Tibial nerve (tissue), 4 donors: ENCODE measurements at regions not wholly inside any gene's neighbourhood (a gene's known extent, or its start where the extent isn't known, plus 50 kb on each side); places are given as distances from the start of the nearest gene placed in this dataset.

Experiments
- DNase-seq, 2 donors: peaks; one replicate each; pipeline ENCODE4 v3.0.0-alpha.2; 2019; ENCODE audit warnings: low spot score in 2 of 2
- H3K27ac ChIP-seq, 4 donors: fragments of 200-600 bp; sonication (generic) in 3 of 4; one replicate each; pipeline ENCODE4 v1.5.1; 2017 to 2019; ENCODE audit warnings: mild to moderate bottlenecking in 1 of 4
- H3K27me3 ChIP-seq, 2 donors: fragments of 200-600 bp; sonication (generic) in 1 of 2; one replicate each; pipeline versions ENCODE4 v1.5.1 to v1.6.0; 2017 to 2019
- H3K36me3 ChIP-seq, 3 donors: fragments of 200-600 bp; sonication (generic); one replicate each; pipeline ENCODE4 v1.5.1; 2018 to 2019
- H3K4me1 ChIP-seq, 4 donors: fragments of 200-600 bp; sonication (generic) in 3 of 4; one replicate each; pipeline ENCODE4 v1.5.1; 2017 to 2019
- H3K4me3 ChIP-seq, 4 donors: fragments of 200-600 bp; sonication (generic) in 3 of 4; one replicate each; pipeline ENCODE4 v1.5.1; 2017 to 2019; ENCODE audit warnings: mild to moderate bottlenecking in 1 of 4, moderate library complexity in 1 of 4
- H3K9me3 ChIP-seq, 4 donors: fragments of 200-600 bp; sonication (generic) in 3 of 4; one replicate each; pipeline ENCODE4 v1.5.1; 2017 to 2019
- CTCF ChIP-seq, 5 experiments: fragments of 200-600 bp in 3 of 5; fragments of 450-650 bp in 2 of 5; sonication (generic) in 3 of 5; IDR thresholded peaks; one replicate each; pipeline ENCODE4 v1.5.1; 2016 to 2019; ENCODE audit warnings: antibody characterized with exemption in 5 of 5, mild to moderate bottlenecking in 3 of 5, moderate library complexity in 2 of 5
- EP300 ChIP-seq, 2 donors: sonication (generic); formaldehyde crosslinking; IDR thresholded peaks; one replicate each; pipeline ENCODE4 v1.6.1; 2017; ENCODE audit warnings: antibody characterized with exemption in 2 of 2, mild to moderate bottlenecking in 1 of 2
- POLR2A ChIP-seq, 2 donors: fragments of 450-650 bp; IDR thresholded peaks; one replicate each; pipeline ENCODE4 v1.6.1; 2017; ENCODE audit warnings: antibody characterized with exemption in 2 of 2, mild to moderate bottlenecking in 2 of 2, moderate library complexity in 2 of 2
- WGBS, 2 donors: methylation state at CpG; one replicate each; pipeline ENCODE4 v1.1.5; 2018; 5-methylcytosine and 5-hydroxymethylcytosine counted together

- WGBS, 2 donors = 55 to 65% methylated on average over 19 of the region's 19 CpGs
- Histone ChIP-seq H3K4me1 (no peaks in the 10 kb centered on the region), H3K36me3 (no peaks in the 10 kb centered on the region), H3K27ac (no peak overlapping the region), H3K9me3 (no peaks in the 10 kb centered on the region), H3K4me3 (no peak overlapping the region), H3K27me3 (no peaks in the 10 kb centered on the region)
- TF ChIP-seq EP300 (IDR thresholded peaks at IDR 0.05) (no peak), CTCF (IDR thresholded peaks at IDR 0.05) (no peak), POLR2A (IDR thresholded peaks at IDR 0.05) (no peak)
- DNase-seq = no peak
Measured at GRCh38 chr2:2707206-2707991, 376.3 kb upstream of the MYT1L start.

- TF ChIP-seq EP300 (IDR thresholded peaks at IDR 0.05) (no peak), POLR2A (IDR thresholded peaks at IDR 0.05) (no peak), CTCF (IDR thresholded peaks at IDR 0.05) (no peak)
- WGBS, 2 donors = 63 to 64% methylated on average over 10 of the region's 10 CpGs
- no peak for DNase-seq
Measured at GRCh38 chr2:2706306-2706705, 375.2 kb upstream of the MYT1L start.

GRCh38 chr2:2705871-2706270 lies 374.8 kb upstream of the MYT1L start:
- DNase-seq = no peak
- no peak for TF ChIP-seq EP300 (IDR thresholded peaks at IDR 0.05)
- TF ChIP-seq POLR2A (IDR thresholded peaks at IDR 0.05) = no peak
- no peak for TF ChIP-seq CTCF (IDR thresholded peaks at IDR 0.05)
- 87 to 91% methylated on average over 10 of the region's 10 CpGs for WGBS, 2 donors
- no peaks in the 10 kb centered on the region for H3K9me3 ChIP-seq
- H3K36me3 ChIP-seq = no peaks in the 10 kb centered on the region
- H3K4me1 ChIP-seq = no peaks in the 10 kb centered on the region
- H3K27me3 ChIP-seq = no peaks in the 10 kb centered on the region
- H3K27ac ChIP-seq = no peak overlapping the region
- H3K4me3 ChIP-seq = no peak overlapping the region

More at GRCh38 chr2:2706306-2706705, 375.2 kb upstream of the MYT1L start:
- H3K36me3 ChIP-seq = no peaks in the 10 kb centered on the region
- H3K4me3 ChIP-seq = no peak overlapping the region
- no peak overlapping the region for H3K27ac ChIP-seq
- H3K9me3 ChIP-seq = no peaks in the 10 kb centered on the region
- H3K27me3 ChIP-seq = no peaks in the 10 kb centered on the region
- H3K4me1 ChIP-seq = no peaks in the 10 kb centered on the region

- no peak overlapping the region for H3K27ac ChIP-seq
- no peaks in the 10 kb centered on the region for H3K9me3 ChIP-seq
- H3K27me3 ChIP-seq = no peaks in the 10 kb centered on the region
- no peaks in the 10 kb centered on the region for H3K36me3 ChIP-seq
- TF ChIP-seq CTCF (IDR thresholded peaks at IDR 0.05) = no peak
- DNase-seq = no peak
- 54 to 59% methylated on average over 13 of the region's 13 CpGs for WGBS, 2 donors
- no peak overlapping the region for H3K4me3 ChIP-seq
- H3K4me1 ChIP-seq = no peaks in the 10 kb centered on the region
Measured at GRCh38 chr2:2704428-2705090, 373.5 kb upstream of the MYT1L start.

GRCh38 chr2:2703762-2704427 lies 372.8 kb upstream of the MYT1L start:
- TF ChIP-seq POLR2A (IDR thresholded peaks at IDR 0.05) = no peak
- TF ChIP-seq EP300 (IDR thresholded peaks at IDR 0.05) = no peak
- TF ChIP-seq CTCF (IDR thresholded peaks at IDR 0.05) = no peak
- Histone ChIP-seq H3K27me3 (no peaks in the 10 kb centered on the region), H3K4me1 (no peaks in the 10 kb centered on the region), H3K4me3 (no peak overlapping the region), H3K9me3 (no peaks in the 10 kb centered on the region), H3K36me3 (no peaks in the 10 kb centered on the region), H3K27ac (no peak overlapping the region)
- DNase-seq = no peak
- WGBS, 2 donors = 86 to 87% methylated on average over 17 of the region's 17 CpGs
